ENCODE measurements at regions not wholly inside any gene's neighbourhood (a gene's known extent, or its start where the extent isn't known, plus 50 kb on each side); places are given as distances from the start of the nearest gene placed in this dataset.

DNA sequence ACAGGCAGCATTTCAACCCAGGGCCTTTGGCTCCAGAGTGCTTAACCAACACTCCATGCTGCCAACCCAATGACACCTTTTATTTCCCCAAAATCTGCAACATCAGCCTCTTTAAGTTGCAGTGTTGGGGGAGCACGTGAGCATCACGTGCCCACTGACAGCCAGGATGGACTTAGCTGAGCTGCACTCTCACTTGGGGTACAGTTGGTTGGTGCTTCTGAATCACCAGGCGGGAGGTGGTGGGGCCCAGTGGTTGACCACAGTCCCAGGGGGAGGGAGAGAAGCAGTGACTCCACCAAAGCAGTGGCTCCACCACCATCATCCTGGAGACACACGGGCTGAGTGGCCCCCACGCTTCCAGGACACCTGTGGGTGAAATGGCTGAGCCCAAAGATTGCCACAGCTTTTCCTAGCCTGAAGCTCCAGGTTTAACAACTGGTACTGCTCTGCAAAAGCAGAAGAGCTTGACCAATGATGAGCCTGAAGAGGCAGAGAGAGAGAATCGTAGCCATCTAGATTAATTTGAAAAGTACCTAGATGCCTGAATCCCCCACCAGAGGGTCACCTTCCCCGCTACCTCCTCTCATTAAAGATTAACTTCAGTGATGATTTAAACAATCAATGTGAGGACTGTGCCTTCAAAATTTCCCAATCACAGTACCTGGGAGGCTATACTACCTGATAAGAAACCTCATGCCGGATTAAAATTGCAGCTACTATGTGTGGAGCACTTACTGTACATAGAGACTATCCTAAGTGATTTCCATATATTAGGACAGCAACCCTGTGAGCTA is 193.8 kb downstream of the FOXO1 start:
- peak; percentile 17 for DNase-seq (ENCODE audit: low read depth)
- no peak for TF ChIP-seq CTCF (IDR thresholded peaks at IDR 0.05; ENCODE audit: insufficient read depth, low read depth, low read length, missing control alignments)
- H3K4me3 ChIP-seq (ENCODE audit: low read depth, low read length): no peak overlapping the region

GRCh38 chr13:40475617-40476016 is 190.8 kb downstream of the FOXO1 start:
- DNase-seq (ENCODE audit: low read depth): no peak
- TF ChIP-seq CTCF (IDR thresholded peaks at IDR 0.05; ENCODE audit: insufficient read depth, low read depth, low read length, missing control alignments): no peak

DNA sequence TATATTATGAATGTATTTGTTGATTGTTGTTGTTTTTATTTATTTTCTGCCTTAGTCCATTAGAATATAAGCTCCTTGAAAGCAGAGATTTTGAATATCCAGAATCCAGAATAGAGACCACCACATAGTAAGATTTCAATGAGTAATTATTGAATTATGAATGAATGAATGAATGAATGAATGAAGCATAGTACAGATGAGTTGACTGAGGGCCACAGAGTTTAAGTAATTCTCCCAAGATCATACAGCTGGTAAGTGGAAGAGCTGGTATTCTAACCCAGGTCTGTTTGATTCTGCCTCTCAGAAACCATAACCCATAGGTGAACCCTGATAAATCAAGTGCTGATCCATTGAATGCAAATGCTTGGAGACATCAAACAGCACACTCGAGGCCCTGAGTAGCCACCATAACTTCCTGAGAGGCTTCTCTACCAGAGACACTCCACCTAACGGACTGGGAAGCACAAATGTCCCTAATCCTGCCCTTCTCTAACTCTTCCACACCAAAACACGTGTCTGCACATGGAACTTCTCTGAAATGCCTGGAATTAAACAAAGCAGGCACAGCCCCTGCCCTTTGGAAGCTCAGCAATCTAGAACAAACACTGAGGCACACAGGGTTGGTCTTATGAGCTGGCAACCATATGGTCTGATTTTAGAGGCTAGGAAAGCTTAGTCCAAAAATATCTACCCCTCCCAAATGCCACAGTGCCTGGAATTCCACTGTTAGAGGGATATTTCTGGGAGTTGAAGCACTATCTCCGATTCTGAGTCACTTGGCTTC is 190.1 kb downstream of the FOXO1 start:
- TF ChIP-seq CTCF (IDR thresholded peaks at IDR 0.05; ENCODE audit: insufficient read depth, low read depth, low read length, missing control alignments): no peak
- DNase-seq (ENCODE audit: low read depth): no peak
- H3K4me3 ChIP-seq (ENCODE audit: low read depth, low read length): no peak overlapping the region

More at GRCh38 chr13:40475617-40476016, 190.8 kb downstream of the FOXO1 start:
- no peak overlapping the region for H3K4me3 ChIP-seq (ENCODE audit: low read depth, low read length)

GRCh38 chr13:40477623-40478608 is 188.5 kb downstream of the FOXO1 start:
- no peak for TF ChIP-seq CTCF (IDR thresholded peaks at IDR 0.05; ENCODE audit: insufficient read depth, low read depth, low read length, missing control alignments)
- H3K4me3 ChIP-seq (ENCODE audit: low read depth, low read length): no peak overlapping the region
- DNase-seq (ENCODE audit: low read depth): no peak

GRCh38 chr13:40478775-40479174 is 187.7 kb downstream of the FOXO1 start:
- H3K4me3 ChIP-seq (ENCODE audit: low read depth, low read length): no peak overlapping the region
- no peak for TF ChIP-seq CTCF (IDR thresholded peaks at IDR 0.05; ENCODE audit: insufficient read depth, low read depth, low read length, missing control alignments)
- no peak for DNase-seq (ENCODE audit: low read depth)

DNA sequence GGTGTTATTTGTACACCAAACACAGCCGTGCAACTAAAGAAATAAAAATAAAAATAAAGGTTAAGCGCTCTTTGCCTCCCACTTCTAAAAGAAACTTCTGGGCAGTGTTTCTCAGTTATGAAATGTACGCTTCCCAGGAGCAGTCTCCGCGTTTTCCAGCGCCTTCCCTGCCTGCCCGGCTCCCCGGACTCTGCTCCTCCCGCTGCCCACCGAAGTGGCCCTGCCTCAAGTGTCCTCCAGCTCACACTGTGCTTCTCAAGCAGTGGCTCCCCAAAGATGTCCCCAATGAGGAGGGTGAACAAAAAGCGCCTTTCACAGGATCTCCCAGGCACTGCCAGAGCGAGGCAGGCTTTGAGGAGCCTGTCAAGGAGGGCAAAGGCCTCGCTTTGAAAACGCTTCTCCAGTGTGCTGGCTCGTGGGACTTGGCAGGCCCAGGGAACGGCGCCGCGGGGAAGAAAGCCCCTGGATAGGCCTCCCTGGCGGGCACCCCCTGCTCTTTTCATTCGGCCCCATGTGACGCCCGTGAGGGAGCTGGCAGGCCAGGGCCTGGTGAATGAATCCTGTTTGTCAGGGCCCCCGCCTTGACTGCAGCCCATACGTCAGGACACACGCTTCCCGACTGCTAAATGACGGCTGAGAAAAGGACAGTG is 187.1 kb downstream of the FOXO1 start:
- no peak for TF ChIP-seq CTCF (IDR thresholded peaks at IDR 0.05; ENCODE audit: insufficient read depth, low read depth, low read length, missing control alignments)
- no peak for DNase-seq (ENCODE audit: low read depth)
- no peak overlapping the region for H3K4me3 ChIP-seq (ENCODE audit: low read depth, low read length)
